Adipocyte (in vitro differentiated cells): ENCODE measurements at regions not wholly inside any gene's neighbourhood (a gene's known extent, or its start where the extent isn't known, plus 50 kb on each side); places are given as distances from the start of the nearest gene placed in this dataset.

Experiments used
- DNase-seq: peaks from one replicate; pipeline ENCODE4 v3.0.0-alpha.2; 2015; ENCODE audit warnings: low read depth
- H3K27me3 ChIP-seq: replicated peaks from 2 replicates; pipeline ENCODE4 v1.7.0; 2013; ENCODE audit warnings: mild to moderate bottlenecking, low read length, moderate library complexity; ENCODE audit not compliant: control insufficient read depth, insufficient read depth
- H3K36me3 ChIP-seq: 2 replicates; pipeline ENCODE4 v1.7.0; 2013; ENCODE audit warnings: low read length, mild to moderate bottlenecking, moderate library complexity; ENCODE audit not compliant: control insufficient read depth, insufficient read depth, severe bottlenecking
- H3K4me1 ChIP-seq: 2 replicates; pipeline ENCODE4 v1.7.0; 2013; ENCODE audit warnings: mild to moderate bottlenecking, low read length, moderate library complexity; ENCODE audit not compliant: control insufficient read depth, insufficient read depth
- H3K4me3 ChIP-seq: 2 replicates; pipeline ENCODE4 v1.7.0; 2013; ENCODE audit warnings: mild to moderate bottlenecking, low read length, moderate library complexity
- H3K9ac ChIP-seq: 2 replicates; pipeline ENCODE4 v1.7.0; 2013; ENCODE audit warnings: mild to moderate bottlenecking, low read length, moderate library complexity
- H3K9me3 ChIP-seq: 2 replicates; pipeline ENCODE4 v1.7.0; 2013; ENCODE audit warnings: mild to moderate bottlenecking, low read length, moderate library complexity; ENCODE audit not compliant: control insufficient read depth

DNA sequence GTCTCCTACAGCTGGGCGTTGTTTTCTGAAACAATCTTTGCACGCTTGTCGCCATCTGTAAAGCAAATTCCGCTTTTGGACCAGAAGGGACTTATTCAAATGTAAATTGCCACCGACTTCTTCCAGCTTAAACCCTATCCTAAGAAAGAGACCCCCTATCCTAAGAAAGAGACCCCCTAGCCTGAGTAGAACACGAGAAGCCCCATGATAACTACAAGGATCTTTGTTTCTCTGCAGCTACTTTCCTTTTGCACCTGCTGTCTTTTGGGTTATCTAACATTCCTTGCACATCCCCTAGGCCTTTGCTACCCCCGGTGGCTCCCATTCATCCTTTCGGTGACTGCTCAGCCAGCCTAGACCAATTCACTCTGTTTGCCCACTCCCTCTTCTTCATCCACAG lies 536.0 kb upstream of the PRKX start:
- DNase-seq = no peak
- Histone ChIP-seq H3K9me3 (no peaks in the 10 kb centered on the region), H3K4me3 (no peak overlapping the region), H3K4me1 (no peaks in the 10 kb centered on the region), H3K27me3 (no peaks in the 10 kb centered on the region), H3K9ac (no peak overlapping the region), H3K36me3 (no peaks in the 10 kb centered on the region)

DNA sequence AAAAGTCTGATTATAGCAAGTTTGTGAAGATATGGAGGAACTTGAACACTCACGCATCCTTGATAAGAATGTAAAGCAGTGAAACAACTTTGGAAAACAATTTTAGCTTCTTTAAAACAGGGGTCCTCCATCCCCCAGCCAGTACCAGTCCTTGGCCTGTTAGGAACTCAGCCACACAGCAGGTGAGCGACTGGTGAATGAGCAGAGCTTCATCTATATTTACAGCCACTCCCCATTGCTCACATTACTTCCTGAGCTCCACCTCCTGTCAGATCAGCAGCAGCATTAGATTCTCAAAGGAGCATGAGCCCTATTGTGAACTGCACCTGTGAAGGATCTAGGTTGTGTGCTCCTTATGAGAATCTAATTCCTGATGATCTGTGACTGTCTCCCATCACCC lies 530.3 kb upstream of the PRKX start:
- H3K4me3 ChIP-seq = no peak overlapping the region
- no peak for DNase-seq
- H3K9me3 ChIP-seq = no peaks in the 10 kb centered on the region
- H3K4me1 ChIP-seq = no peaks in the 10 kb centered on the region
- H3K36me3 ChIP-seq = no peaks in the 10 kb centered on the region
- H3K9ac ChIP-seq = no peak overlapping the region
- H3K27me3 ChIP-seq = no peaks in the 10 kb centered on the region

DNA sequence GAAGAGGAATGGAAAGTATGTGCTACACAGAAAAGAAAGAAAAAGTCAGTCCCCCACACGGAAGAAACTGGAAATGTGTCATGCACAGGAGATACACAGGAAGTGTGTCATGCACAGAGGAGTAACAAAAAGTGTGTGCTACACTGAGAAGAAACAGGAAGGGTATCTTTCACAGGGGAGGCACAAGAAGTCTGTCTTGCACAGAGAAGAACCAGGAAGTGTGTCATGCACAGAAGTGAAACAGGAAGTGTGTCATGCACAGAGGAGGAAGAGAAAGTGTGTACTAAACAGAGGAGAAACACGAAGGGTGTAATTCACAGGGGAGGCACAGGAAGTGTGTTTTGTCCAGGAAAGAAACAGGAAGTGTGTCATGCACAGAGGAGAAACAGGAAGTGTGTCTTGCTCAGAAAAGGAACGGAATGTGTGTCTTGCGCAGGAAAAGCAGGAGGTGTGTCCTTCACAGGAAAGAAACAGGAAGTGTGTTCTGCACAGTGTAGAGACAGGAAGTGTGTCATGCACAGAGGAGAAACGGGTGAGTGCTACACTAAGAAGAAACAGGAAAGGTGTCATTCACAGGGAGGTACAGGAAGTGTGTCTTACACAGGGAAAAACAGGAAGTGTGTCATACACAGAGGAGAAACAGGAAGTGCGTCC lies 527.2 kb upstream of the PRKX start:
- H3K4me1 ChIP-seq = no peaks in the 10 kb centered on the region
- peaks cover 3% of the 10 kb centered on the region for H3K9me3 ChIP-seq
- no peaks in the 10 kb centered on the region for H3K36me3 ChIP-seq
- DNase-seq = no peak
- H3K4me3 ChIP-seq = no peak overlapping the region
- H3K9ac ChIP-seq = no peak overlapping the region
- no peaks in the 10 kb centered on the region for H3K27me3 ChIP-seq

DNA sequence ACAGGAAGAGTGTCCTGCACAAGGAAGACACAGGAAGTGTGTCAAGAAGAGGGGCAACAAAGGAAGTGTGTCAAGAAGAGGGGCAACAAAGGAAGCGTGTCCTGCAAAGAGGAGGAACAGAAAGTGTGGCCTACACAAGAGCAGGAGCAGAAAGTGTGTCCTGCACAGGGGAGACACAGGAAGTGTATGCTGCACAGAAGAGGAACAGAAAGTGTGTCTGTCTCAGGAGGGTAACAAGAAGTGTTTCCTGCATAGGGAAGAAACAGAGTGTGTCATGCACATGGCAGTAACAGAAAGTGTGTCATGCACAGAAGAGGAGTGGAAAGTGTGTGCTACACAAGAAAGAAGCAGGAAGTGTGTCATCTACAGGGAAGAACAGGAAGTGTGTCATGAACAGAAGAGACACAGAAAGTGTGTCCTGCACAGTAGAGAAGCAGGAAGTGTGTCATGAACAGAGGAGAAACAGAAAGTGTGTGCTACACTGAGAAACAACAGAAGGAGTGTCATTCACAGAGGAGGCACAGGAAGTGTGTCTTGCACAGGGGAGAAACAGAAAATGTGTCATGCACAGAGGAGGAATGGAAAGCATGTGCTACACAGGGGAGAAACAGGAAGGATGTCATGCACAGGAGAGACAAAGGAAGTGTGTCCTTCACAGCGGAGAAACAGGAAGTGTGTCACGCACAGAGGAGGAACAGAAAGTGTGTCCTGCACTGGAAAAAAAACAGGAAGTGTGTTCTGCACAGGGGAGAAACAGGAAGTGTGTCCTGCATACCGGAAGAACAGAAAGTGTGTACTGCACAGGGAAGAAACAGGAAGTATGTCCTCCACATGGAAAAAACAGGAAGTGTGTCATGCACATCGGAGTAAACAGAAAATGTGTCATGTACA lies 526.4 kb upstream of the PRKX start:
- DNase-seq = no peak

DNA sequence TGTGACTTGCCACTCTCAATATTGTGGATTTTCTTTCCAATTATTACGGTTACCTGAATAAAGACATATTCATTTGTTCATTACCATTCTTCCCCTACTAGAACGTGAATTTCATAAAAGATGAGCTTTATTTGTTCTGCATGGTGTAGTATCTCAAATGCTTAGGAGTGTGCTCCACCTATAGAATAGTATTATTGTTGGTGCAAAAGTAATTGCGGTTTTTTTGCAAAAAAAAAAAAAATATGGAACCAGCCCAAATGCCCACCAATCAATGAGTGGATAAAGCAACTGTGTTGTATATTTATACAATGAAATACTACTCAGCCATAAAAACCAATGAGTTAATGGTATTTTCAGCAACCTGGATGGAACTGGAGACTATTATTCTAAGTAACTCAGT lies 525.5 kb upstream of the PRKX start:
- no peak for DNase-seq
- H3K4me1 ChIP-seq = no peaks in the 10 kb centered on the region
- H3K4me3 ChIP-seq = no peak overlapping the region
- H3K9ac ChIP-seq = no peak overlapping the region
- peaks cover 3% of the 10 kb centered on the region for H3K9me3 ChIP-seq
- no peaks in the 10 kb centered on the region for H3K27me3 ChIP-seq
- H3K36me3 ChIP-seq = no peaks in the 10 kb centered on the region

More for the DNA sequence above, 526.4 kb upstream of the PRKX start:
- no peaks in the 10 kb centered on the region for H3K4me1 ChIP-seq
- H3K9me3 ChIP-seq = peaks cover 3% of the 10 kb centered on the region
- H3K9ac ChIP-seq = no peak overlapping the region
- no peaks in the 10 kb centered on the region for H3K36me3 ChIP-seq
- H3K27me3 ChIP-seq = no peaks in the 10 kb centered on the region
- H3K4me3 ChIP-seq = no peak overlapping the region

DNA sequence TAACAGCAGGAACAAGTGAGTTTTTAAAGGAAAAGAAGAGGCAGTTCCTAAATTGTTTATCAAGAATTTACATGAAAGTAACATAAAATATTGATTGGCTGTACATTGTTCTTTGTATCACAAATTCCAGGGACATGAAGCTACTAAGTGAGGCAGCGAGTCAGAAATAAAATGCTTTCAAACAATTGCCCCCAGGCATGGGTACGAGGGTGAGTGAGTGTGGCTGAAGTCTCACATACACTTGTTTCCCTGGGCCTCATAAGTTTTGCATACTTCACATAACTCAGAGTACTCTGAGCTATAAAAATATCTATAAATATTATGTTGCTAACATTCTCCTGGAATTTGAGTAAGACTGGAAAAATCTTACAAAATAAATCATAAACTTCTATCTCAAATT lies 511.6 kb upstream of the PRKX start:
- Histone ChIP-seq H3K27me3 (no peaks in the 10 kb centered on the region), H3K4me1 (no peaks in the 10 kb centered on the region), H3K36me3 (no peaks in the 10 kb centered on the region), H3K4me3 (no peak overlapping the region), H3K9me3 (no peaks in the 10 kb centered on the region), H3K9ac (no peak overlapping the region)
- peak; percentile 1 for DNase-seq

DNA sequence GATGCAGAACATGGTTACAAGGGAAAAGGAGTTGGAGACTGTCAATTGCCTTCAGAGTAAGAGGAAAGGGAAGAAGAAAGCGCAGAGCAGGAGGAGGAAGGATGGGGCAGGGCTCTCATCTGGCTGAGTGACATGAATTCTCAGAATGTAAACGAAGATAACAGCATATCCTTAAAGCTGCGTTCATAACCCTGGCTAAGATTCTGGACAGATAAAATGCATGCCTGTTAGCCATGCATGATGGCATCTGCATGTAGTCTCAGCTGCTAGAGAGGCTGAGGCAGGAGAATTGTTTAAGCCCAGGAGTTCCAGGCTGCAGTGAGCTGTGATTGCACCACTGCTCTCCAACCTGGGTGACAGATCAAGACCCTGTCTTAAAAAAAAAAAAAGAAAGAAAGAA lies 493.5 kb upstream of the PRKX start:
- no peaks in the 10 kb centered on the region for H3K4me1 ChIP-seq
- H3K36me3 ChIP-seq = no peaks in the 10 kb centered on the region
- no peak for DNase-seq
- no peaks in the 10 kb centered on the region for H3K9me3 ChIP-seq
- H3K27me3 ChIP-seq = no peaks in the 10 kb centered on the region
- no peak overlapping the region for H3K4me3 ChIP-seq
- no peak overlapping the region for H3K9ac ChIP-seq

DNA sequence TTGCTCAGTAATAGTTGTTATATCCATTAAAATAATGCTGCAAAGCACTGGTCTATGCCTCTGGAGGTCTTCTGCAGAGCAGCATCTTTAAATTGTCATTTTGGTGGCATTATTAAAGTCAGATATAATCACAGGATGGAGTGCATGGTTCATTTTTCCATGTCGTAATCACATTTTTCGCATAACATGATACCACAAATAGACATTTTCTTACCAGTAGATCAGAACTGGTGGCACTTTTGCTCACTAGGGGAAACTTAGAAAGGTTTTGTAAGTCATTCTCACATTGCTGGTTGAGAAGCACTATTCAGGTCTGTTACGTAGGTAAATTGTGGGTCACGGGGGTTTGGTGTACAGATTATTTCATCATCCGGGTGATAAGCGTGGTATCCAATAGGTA lies 484.5 kb upstream of the PRKX start:
- Histone ChIP-seq H3K36me3 (no peaks in the 10 kb centered on the region), H3K9ac (no peak overlapping the region)

DNA sequence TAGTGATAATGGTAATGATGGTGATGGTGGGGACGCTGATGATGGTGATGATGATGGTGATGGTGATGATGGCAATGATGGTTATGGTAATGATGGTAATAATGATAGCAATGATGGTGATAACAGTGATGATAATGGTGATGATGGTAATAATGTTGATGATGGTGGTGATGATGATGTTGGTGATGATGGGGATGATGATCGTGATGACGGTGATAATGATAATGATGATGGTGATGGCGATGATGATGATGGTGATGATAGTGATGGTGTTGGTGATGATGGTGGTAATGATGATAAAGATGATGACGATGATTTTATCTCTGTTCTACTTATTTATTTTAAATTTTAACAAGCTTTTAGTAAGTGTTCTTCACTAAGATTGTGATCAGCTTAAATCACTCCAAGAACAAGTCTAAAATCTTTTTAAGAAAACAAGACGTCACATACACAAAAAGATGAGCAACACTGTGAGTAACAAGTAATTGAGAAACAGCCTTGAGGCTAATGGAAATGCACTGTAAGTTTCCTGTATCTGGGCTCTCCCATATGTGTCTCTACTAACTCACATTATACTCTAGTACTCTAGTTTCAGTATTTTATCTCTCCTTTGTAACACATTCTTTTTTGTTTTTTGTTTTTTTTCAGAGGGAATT lies 480.2 kb upstream of the PRKX start:
- Histone ChIP-seq H3K9ac (no peak overlapping the region), H3K27me3 (no peaks in the 10 kb centered on the region), H3K36me3 (no peaks in the 10 kb centered on the region), H3K4me1 (no peaks in the 10 kb centered on the region), H3K9me3 (no peaks in the 10 kb centered on the region), H3K4me3 (no peak overlapping the region)
- DNase-seq = no peak

More for the DNA sequence above, 484.5 kb upstream of the PRKX start:
- H3K4me1 ChIP-seq = no peaks in the 10 kb centered on the region
- no peaks in the 10 kb centered on the region for H3K9me3 ChIP-seq
- no peak overlapping the region for H3K4me3 ChIP-seq
- no peak for DNase-seq
- H3K27me3 ChIP-seq = no peaks in the 10 kb centered on the region

DNA sequence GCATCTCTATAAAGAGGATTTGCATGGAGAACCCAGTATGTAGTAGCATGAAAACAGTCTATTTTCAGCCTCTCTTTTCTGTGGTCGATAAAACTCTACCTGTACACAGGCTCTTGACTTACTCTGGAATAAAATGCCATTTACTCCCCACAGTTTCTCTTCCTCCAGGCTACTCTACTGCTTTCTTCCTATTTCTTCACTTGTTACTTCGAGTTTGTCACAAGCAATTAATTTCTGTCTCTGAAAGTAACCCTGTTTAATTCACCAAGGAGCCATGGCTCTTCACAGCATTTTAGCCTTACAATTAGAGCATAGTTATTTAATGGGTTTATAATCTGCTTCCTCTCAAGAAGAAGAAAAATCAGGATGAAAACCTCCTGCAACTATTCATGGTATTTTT lies 472.9 kb upstream of the PRKX start:
- Histone ChIP-seq H3K36me3 (no peaks in the 10 kb centered on the region), H3K9me3 (peaks cover 4% of the 10 kb centered on the region), H3K27me3 (no peaks in the 10 kb centered on the region), H3K4me3 (no peak overlapping the region), H3K4me1 (no peaks in the 10 kb centered on the region), H3K9ac (no peak overlapping the region)
- DNase-seq = no peak

DNA sequence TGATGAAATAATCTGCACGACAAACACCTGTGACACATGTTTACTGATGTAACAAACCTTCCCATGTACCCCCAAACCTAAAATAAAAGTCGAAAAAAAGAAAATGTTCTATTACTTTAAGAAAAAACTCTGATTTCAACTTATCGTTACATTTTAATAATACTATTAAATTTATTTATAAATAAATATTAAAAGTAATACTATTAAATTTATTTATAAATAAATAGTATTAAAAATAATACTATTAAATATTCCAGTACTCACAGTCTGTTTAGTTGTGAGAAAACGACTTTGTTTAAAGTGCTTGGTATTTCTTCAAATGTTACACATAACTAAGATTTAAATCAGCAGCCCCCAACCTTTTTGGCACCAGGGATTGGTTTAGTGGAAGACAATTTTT lies 471.6 kb upstream of the PRKX start:
- Histone ChIP-seq H3K9ac (no peak overlapping the region), H3K9me3 (peaks cover 4% of the 10 kb centered on the region), H3K36me3 (no peaks in the 10 kb centered on the region), H3K4me1 (no peaks in the 10 kb centered on the region), H3K27me3 (no peaks in the 10 kb centered on the region), H3K4me3 (no peak overlapping the region)
- DNase-seq = no peak
